Neuronal stem cell (in vitro differentiated cells): ENCODE measurements at regions not wholly inside any gene's neighbourhood (a gene's known extent, or its start where the extent isn't known, plus 50 kb on each side); places are given as distances from the start of the nearest gene placed in this dataset.

Experiments
- DNase-seq: peaks from one replicate; pipeline ENCODE4 v3.0.0-alpha.2; 2013; ENCODE audit warnings: low spot score
- H2AFZ ChIP-seq: one replicate; pipeline ENCODE4 v1.6.1; 2013; ENCODE audit warnings: mild to moderate bottlenecking, low read length, inconsistent platforms
- H2AK5ac ChIP-seq: 2 replicates; pipeline ENCODE4 v1.6.1; 2013; ENCODE audit warnings: low read depth, mild to moderate bottlenecking, inconsistent platforms, low read length, moderate library complexity, mixed read lengths
- H2BK120ac ChIP-seq: 2 replicates; pipeline ENCODE4 v1.6.1; 2013; ENCODE audit warnings: low read depth, mild to moderate bottlenecking, inconsistent platforms, low read length, moderate library complexity, mixed read lengths
- H2BK12ac ChIP-seq: one replicate; pipeline ENCODE4 v1.6.1; 2013; ENCODE audit warnings: low read length, inconsistent platforms
- H2BK15ac ChIP-seq: 2 replicates; pipeline ENCODE4 v1.6.1; 2013; ENCODE audit warnings: mild to moderate bottlenecking, low read length, inconsistent platforms, mixed read lengths
- H2BK5ac ChIP-seq: one replicate; pipeline ENCODE4 v1.6.1; 2013; ENCODE audit warnings: inconsistent platforms, mild to moderate bottlenecking, low read length, moderate library complexity
- H3K14ac ChIP-seq: one replicate; pipeline ENCODE4 v1.6.1; 2013; ENCODE audit warnings: low read length, inconsistent platforms
- H3K18ac ChIP-seq: 2 replicates; pipeline ENCODE4 v1.6.1; 2013; ENCODE audit warnings: low read length, inconsistent platforms
- H3K23ac ChIP-seq: 2 replicates; pipeline ENCODE4 v1.6.1; 2013; ENCODE audit warnings: low read depth, mild to moderate bottlenecking, mixed read lengths, low read length, inconsistent platforms; ENCODE audit not compliant: poor library complexity
- H3K27ac ChIP-seq: replicated peaks from 3 replicates; pipeline ENCODE4 v1.5.1; 2013; ENCODE audit warnings: low read length, inconsistent platforms
- H3K27me3 ChIP-seq, 3 experiments: 2 replicates each; pipeline ENCODE4 v1.6.1; 2013; ENCODE audit warnings: low read length in 3 of 3, mild to moderate bottlenecking in 2 of 3, inconsistent platforms in 1 of 3, low read depth in 1 of 3, mixed read lengths in 1 of 3, moderate library complexity in 1 of 3; ENCODE audit not compliant: control insufficient read depth in 3 of 3, insufficient read depth in 3 of 3
- H3K36me3 ChIP-seq, 2 donors: replicated peaks in 1 of 2; 2 replicates each; pipeline ENCODE4 v1.6.1; 2013; ENCODE audit warnings: low read length in 2 of 2; ENCODE audit not compliant: control insufficient read depth in 2 of 2, insufficient read depth in 2 of 2
- H3K4ac ChIP-seq: 2 replicates; pipeline ENCODE4 v1.6.1; 2013; ENCODE audit warnings: inconsistent platforms, mild to moderate bottlenecking, low read length, moderate library complexity
- H3K4me1 ChIP-seq, 2 donors: 1 replicate in 1 of 2; 2 replicates in 1 of 2; pipeline ENCODE4 v1.6.1; 2013; ENCODE audit warnings: low read length in 2 of 2, low read depth in 1 of 2; ENCODE audit not compliant: control insufficient read depth in 2 of 2, insufficient read depth in 1 of 2
- H3K4me2 ChIP-seq: one replicate; pipeline ENCODE4 v1.6.1; 2013; ENCODE audit warnings: mild to moderate bottlenecking, low read length, inconsistent platforms; ENCODE audit not compliant: insufficient read depth, poor library complexity, severe bottlenecking
- H3K4me3 ChIP-seq, 2 donors: 2 replicates each; pipeline ENCODE4 v1.5.1; 2013; ENCODE audit warnings: low read length in 2 of 2, mild to moderate bottlenecking in 2 of 2, inconsistent platforms in 1 of 2, moderate library complexity in 1 of 2
- H3K79me1 ChIP-seq: one replicate; pipeline ENCODE4 v1.6.1; 2013; ENCODE audit warnings: low read depth, mild to moderate bottlenecking, inconsistent platforms, low read length, moderate library complexity
- H3K9ac ChIP-seq: one replicate; pipeline ENCODE4 v1.6.1; 2013; ENCODE audit warnings: mild to moderate bottlenecking, low read depth, low read length, inconsistent platforms; ENCODE audit not compliant: poor library complexity
- H3K9me3 ChIP-seq, 2 donors: replicated peaks in 1 of 2; 2 replicates each; pipeline versions ENCODE3 to v1.6.1; 2013; ENCODE audit warnings: low read length in 2 of 2, mild to moderate bottlenecking in 2 of 2, inconsistent platforms in 1 of 2, low read depth in 1 of 2, mixed read lengths in 1 of 2, moderate library complexity in 1 of 2; ENCODE audit not compliant: control insufficient read depth in 2 of 2, insufficient read depth in 1 of 2
- H4K8ac ChIP-seq: one replicate; pipeline ENCODE4 v1.6.1; 2013; ENCODE audit warnings: low read depth, mild to moderate bottlenecking, inconsistent platforms, low read length, moderate library complexity
- H4K91ac ChIP-seq: one replicate; pipeline ENCODE4 v1.6.1; 2013; ENCODE audit warnings: low read length, low read depth, mild to moderate bottlenecking, inconsistent platforms; ENCODE audit not compliant: poor library complexity
- WGBS, 2 donors: extraction: QIAGEN DNeasy Blood & Tissue Kit; methylation state at CpG; one replicate each; pipeline ENCODE4 v1.1.7; 2013; ENCODE audit warnings: missing lambda C conversion rate in 2 of 2, mixed read lengths in 1 of 2; ENCODE audit not compliant: insufficient read length in 2 of 2, insufficient replicate concordance in 1 of 2; ENCODE audit errors: extremely low coverage in 2 of 2; 5-methylcytosine and 5-hydroxymethylcytosine counted together

DNA sequence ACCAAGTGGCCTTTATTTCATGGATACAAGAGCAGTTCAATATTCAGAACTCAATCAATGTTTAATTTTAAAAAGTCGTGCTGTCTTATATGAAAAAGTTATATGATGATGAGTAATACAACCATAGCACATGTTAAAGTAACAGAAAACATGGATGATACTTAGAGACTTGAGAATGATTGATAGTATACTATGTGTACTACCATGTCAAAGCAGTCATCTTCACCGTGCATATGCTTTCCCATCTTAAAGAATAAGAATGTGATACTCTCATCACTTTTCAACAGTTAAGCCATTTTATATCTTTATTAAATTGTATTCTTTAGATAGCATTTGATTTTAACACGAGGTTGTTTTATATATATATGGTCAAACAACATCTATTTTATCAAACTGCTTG lies 535.9 kb upstream of the ADAMTS5 start:
- Histone ChIP-seq H2BK120ac (no peak overlapping the region), H2BK15ac (no peak overlapping the region), H2BK5ac (no peak overlapping the region), H3K27me3 (no peaks in the 10 kb centered on the region), H3K23ac (no peak overlapping the region), H3K9me3 (no peaks in the 10 kb centered on the region), H3K79me1 (no peaks in the 10 kb centered on the region), H3K4me1 (no peaks in the 10 kb centered on the region), H3K27ac (no peak overlapping the region), H3K36me3 (no peaks in the 10 kb centered on the region), H2AFZ (no peak overlapping the region), H3K14ac (no peak overlapping the region), H3K4ac (no peak overlapping the region), H3K4me2 (no peak overlapping the region), H3K4me3 (no peak overlapping the region), H3K9ac (no peak overlapping the region), H2BK12ac (no peak overlapping the region), H2AK5ac (no peak overlapping the region), H4K8ac (no peak overlapping the region), H4K91ac (no peak overlapping the region), H3K18ac (no peak overlapping the region)
- DNase-seq: no peak
- no CpG with 5 or more reads among the region's 3 CpGs for WGBS, 2 donors

DNA sequence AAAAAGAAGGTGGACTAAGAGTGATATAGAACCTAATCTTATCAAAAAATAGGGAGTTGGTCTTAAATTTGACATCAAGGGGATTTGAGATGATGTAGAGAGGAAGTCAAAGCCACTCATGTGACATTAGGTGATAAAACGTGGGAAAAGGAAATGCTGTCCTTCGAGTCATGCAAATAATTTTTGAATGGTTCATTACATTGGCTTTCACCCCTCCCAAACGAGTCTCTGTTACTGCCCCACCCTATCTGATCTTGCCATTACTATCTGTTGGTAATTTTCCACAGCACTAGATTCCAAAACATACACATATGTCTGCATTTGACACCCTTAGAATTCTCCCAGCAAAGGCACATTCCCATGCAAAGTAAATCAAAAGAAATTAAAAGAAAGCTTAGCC lies 531.1 kb upstream of the ADAMTS5 start:
- Histone ChIP-seq H2BK15ac (no peak overlapping the region), H3K4me1 (no peaks in the 10 kb centered on the region), H2BK12ac (no peak overlapping the region), H2BK5ac (no peak overlapping the region), H3K27me3 (no peaks in the 10 kb centered on the region), H3K9me3 (no peaks in the 10 kb centered on the region), H3K4ac (no peak overlapping the region), H2AFZ (no peak overlapping the region), H3K9ac (no peak overlapping the region), H3K79me1 (no peaks in the 10 kb centered on the region), H3K14ac (no peak overlapping the region), H3K27ac (no peak overlapping the region), H3K23ac (no peak overlapping the region), H2BK120ac (no peak overlapping the region), H2AK5ac (no peak overlapping the region), H3K4me3 (no peak overlapping the region), H3K4me2 (no peak overlapping the region), H4K91ac (no peak overlapping the region), H4K8ac (no peak overlapping the region), H3K18ac (no peak overlapping the region), H3K36me3 (no peaks in the 10 kb centered on the region)
- no peak for DNase-seq
- WGBS, 2 donors: no CpG with 5 or more reads among the region's 3 CpGs

DNA sequence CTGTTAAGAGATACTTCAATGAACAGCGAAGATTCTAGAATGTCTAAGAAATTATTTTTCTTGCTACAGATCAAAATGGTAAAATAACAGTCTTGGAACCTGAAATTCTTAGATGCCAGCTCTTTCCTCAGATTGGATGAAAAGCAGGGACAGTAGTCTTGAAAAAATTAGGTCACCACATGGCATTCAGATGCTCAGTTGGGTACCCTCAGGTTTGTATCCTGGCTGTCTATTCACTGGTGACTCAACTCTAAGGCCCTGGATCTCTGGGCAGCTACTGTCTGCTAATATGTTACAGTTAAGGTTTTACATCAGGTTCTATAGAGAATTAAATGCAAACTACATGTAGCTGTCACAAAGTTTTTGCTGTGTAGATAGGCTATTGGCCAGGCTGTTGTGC lies 528.9 kb upstream of the ADAMTS5 start:
- Histone ChIP-seq H3K18ac (no peak overlapping the region), H2AK5ac (no peak overlapping the region), H4K8ac (no peak overlapping the region), H3K4me2 (no peak overlapping the region), H2BK5ac (no peak overlapping the region), H3K79me1 (no peaks in the 10 kb centered on the region), H3K23ac (no peak overlapping the region), H3K27me3 (no peaks in the 10 kb centered on the region), H2AFZ (no peak overlapping the region), H3K36me3 (no peaks in the 10 kb centered on the region), H4K91ac (no peak overlapping the region), H3K4me3 (no peak overlapping the region), H3K4ac (no peak overlapping the region), H2BK12ac (no peak overlapping the region), H3K27ac (no peak overlapping the region), H2BK15ac (no peak overlapping the region), H3K9ac (no peak overlapping the region), H3K4me1 (no peaks in the 10 kb centered on the region), H2BK120ac (no peak overlapping the region), H3K14ac (no peak overlapping the region), H3K9me3 (no peaks in the 10 kb centered on the region)
- no CpG with 5 or more reads among the region's 1 CpG for WGBS, 2 donors
- no peak for DNase-seq

DNA sequence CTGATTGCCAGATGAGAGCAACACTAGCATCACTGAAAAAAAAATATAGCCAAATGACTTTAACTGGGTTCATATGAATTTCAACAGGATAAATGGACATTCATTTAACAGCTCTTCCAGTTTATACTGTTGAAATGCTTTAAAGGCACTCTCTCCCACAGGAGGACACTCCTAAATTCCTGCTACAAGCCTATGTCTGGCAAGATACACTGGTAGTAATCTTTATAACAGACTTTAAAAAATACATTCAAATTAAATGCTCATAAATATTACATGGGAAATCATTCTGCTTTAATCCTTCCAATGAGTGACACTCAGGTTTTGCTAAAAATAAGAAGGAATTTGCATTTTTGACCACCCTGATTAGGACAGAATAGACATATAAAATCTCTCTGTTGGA lies 526.7 kb upstream of the ADAMTS5 start:
- H3K79me1 ChIP-seq: no peaks in the 10 kb centered on the region
- no peak overlapping the region for H3K14ac ChIP-seq
- H3K36me3 ChIP-seq: no peaks in the 10 kb centered on the region
- no peak overlapping the region for H3K4me3 ChIP-seq
- H2AFZ ChIP-seq: no peak overlapping the region
- H2AK5ac ChIP-seq: no peak overlapping the region
- no peak overlapping the region for H2BK120ac ChIP-seq
- no peak overlapping the region for H3K9ac ChIP-seq
- no peak overlapping the region for H3K27ac ChIP-seq
- H2BK15ac ChIP-seq: no peak overlapping the region
- no peak overlapping the region for H3K4ac ChIP-seq
- no peaks in the 10 kb centered on the region for H3K27me3 ChIP-seq
- H2BK5ac ChIP-seq: no peak overlapping the region
- no peak overlapping the region for H3K4me2 ChIP-seq
- H3K9me3 ChIP-seq: no peaks in the 10 kb centered on the region
- H2BK12ac ChIP-seq: no peak overlapping the region
- H3K4me1 ChIP-seq: no peaks in the 10 kb centered on the region
- no peak overlapping the region for H3K23ac ChIP-seq
- no peak for DNase-seq
- no peak overlapping the region for H4K91ac ChIP-seq
- no peak overlapping the region for H4K8ac ChIP-seq
- H3K18ac ChIP-seq: no peak overlapping the region
